Epithelial cell of esophagus (primary cell): ENCODE measurements at regions not wholly inside any gene's neighbourhood (a gene's known extent, or its start where the extent isn't known, plus 50 kb on each side); places are given as distances from the start of the nearest gene placed in this dataset.
A peak's percentile ranks its signal among the peaks of the same experiment; 100 is the strongest.

Experiments used
- DNase-seq: peaks from one replicate; pipeline ENCODE4 v3.0.0; 2010; ENCODE audit warnings: low read depth
- H3K4me3 ChIP-seq: 2 replicates; pipeline ENCODE4 v1.5.1; 2011; ENCODE audit warnings: mild to moderate bottlenecking, low read length, control low read depth
- CTCF ChIP-seq: IDR thresholded peaks from 2 replicates; pipeline ENCODE4 v1.5.1; 2011; ENCODE audit warnings: low read depth, mild to moderate bottlenecking, low read length, control low read depth, inconsistent platforms; ENCODE audit not compliant: insufficient read depth; ENCODE audit errors: missing control alignments

- no peak for TF ChIP-seq CTCF
- DNase-seq, result no peak
These were observed 480.0 kb upstream of the ZEB2 start for GRCh38 chr2:144999936-145000335.

GRCh38 chr2:144999071-144999875 lies 479.4 kb upstream of the ZEB2 start:
- no peak for DNase-seq
- no peak for TF ChIP-seq CTCF
- H3K4me3 ChIP-seq, result no peak overlapping the region

More at GRCh38 chr2:144999936-145000335, 480.0 kb upstream of the ZEB2 start:
- no peak overlapping the region for H3K4me3 ChIP-seq

GRCh38 chr2:144998435-144998834 lies 478.5 kb upstream of the ZEB2 start:
- TF ChIP-seq CTCF, result no peak
- peak; percentile 40 for DNase-seq

GRCh38 chr2:144996225-144996795 lies 476.4 kb upstream of the ZEB2 start:
- TF ChIP-seq CTCF, result no peak
- H3K4me3 ChIP-seq, result no peak overlapping the region
- DNase-seq, result no peak

More at GRCh38 chr2:144998435-144998834, 478.5 kb upstream of the ZEB2 start:
- no peak overlapping the region for H3K4me3 ChIP-seq

GRCh38 chr2:144995482-144995881 lies 475.6 kb upstream of the ZEB2 start:
- no peak for DNase-seq
- H3K4me3 ChIP-seq, result no peak overlapping the region
- TF ChIP-seq CTCF, result no peak

- no peak for TF ChIP-seq CTCF
- DNase-seq, result no peak
- no peak overlapping the region for H3K4me3 ChIP-seq
These were observed 470.7 kb upstream of the ZEB2 start for GRCh38 chr2:144990661-144991060.
